Body of pancreas (tissue), 4 donors: ENCODE measurements at regions not wholly inside any gene's neighbourhood (a gene's known extent, or its start where the extent isn't known, plus 50 kb on each side); places are given as distances from the start of the nearest gene placed in this dataset.

Experiments used
- CTCF ChIP-seq, 7 experiments: fragments of 450-650 bp in 4 of 7; fragments of 200-600 bp in 3 of 7; sonication (generic) in 3 of 7; IDR thresholded peaks; one replicate each; pipeline ENCODE4 v1.5.1; 2016 to 2019; ENCODE audit warnings: antibody characterized with exemption in 7 of 7
- POLR2A ChIP-seq, 3 donors: fragments of 450-650 bp; IDR thresholded peaks; one replicate each; pipeline ENCODE4 v1.6.1; 2016; ENCODE audit warnings: antibody characterized with exemption in 3 of 3, mild to moderate bottlenecking in 2 of 3

- TF ChIP-seq POLR2A (IDR thresholded peaks at IDR 0.05) = no peak
- peak in 1 of 7 experiments; percentile 1 for TF ChIP-seq CTCF (IDR thresholded peaks at IDR 0.05)
Measured at GRCh38 chr18:10266334-10266590, 188.2 kb upstream of the APCDD1 start.
